Fibroblast of villous mesenchyme (primary cell): ENCODE measurements at regions not wholly inside any gene's neighbourhood (a gene's known extent, or its start where the extent isn't known, plus 50 kb on each side); places are given as distances from the start of the nearest gene placed in this dataset.

Source experiments
- DNase-seq: peaks from one replicate; pipeline ENCODE4 v3.0.0-alpha.2; 2010; ENCODE audit warnings: low read depth
- H3K4me3 ChIP-seq: 2 replicates; pipeline ENCODE4 v1.5.1; 2011; ENCODE audit warnings: low read depth, mild to moderate bottlenecking, low read length
- CTCF ChIP-seq: IDR thresholded peaks from 2 replicates; pipeline ENCODE4 v1.5.1; 2012; ENCODE audit warnings: low read depth, mild to moderate bottlenecking, low read length; ENCODE audit not compliant: insufficient read depth

- no peak for TF ChIP-seq CTCF
- no peak overlapping the region for H3K4me3 ChIP-seq
- DNase-seq, result no peak
Observed at GRCh38 chr9:107675351-107676259, 186.0 kb upstream of the KLF4 start.

- peak; percentile 7 for TF ChIP-seq CTCF
- DNase-seq, result peak; percentile 64
Observed at GRCh38 chr9:107674721-107675277, 185.2 kb upstream of the KLF4 start.

GRCh38 chr9:107673861-107674720 is 184.5 kb upstream of the KLF4 start:
- no peak for DNase-seq
- no peak for TF ChIP-seq CTCF
- no peak overlapping the region for H3K4me3 ChIP-seq

More at GRCh38 chr9:107674721-107675277, 185.2 kb upstream of the KLF4 start:
- no peak overlapping the region for H3K4me3 ChIP-seq

GRCh38 chr9:107671588-107671987 is 182.0 kb upstream of the KLF4 start:
- no peak overlapping the region for H3K4me3 ChIP-seq
- DNase-seq, result no peak
- no peak for TF ChIP-seq CTCF

GRCh38 chr9:107669422-107669821 is 179.9 kb upstream of the KLF4 start:
- H3K4me3 ChIP-seq, result no peak overlapping the region
- no peak for TF ChIP-seq CTCF
- no peak for DNase-seq

GRCh38 chr9:107667231-107668070 is 177.9 kb upstream of the KLF4 start:
- DNase-seq, result peak; percentile 57
- TF ChIP-seq CTCF, result no peak

More at GRCh38 chr9:107667231-107668070, 177.9 kb upstream of the KLF4 start:
- no peak overlapping the region for H3K4me3 ChIP-seq
